OCI-LY7 (cell line): ENCODE measurements at regions not wholly inside any gene's neighbourhood (a gene's known extent, or its start where the extent isn't known, plus 50 kb on each side); places are given as distances from the start of the nearest gene placed in this dataset.

Source experiments
- BruUV-seq: library from RNA; stranded (reverse); fragments of 400-500 nt; replicated peaks from 2 replicates; lab custom pipeline; 2021; lab: Mats Ljungman, UMichigan
- CTCF ChIA-PET: fragments of 300-600 bp; sonication (Branson Sonifier 250); formaldehyde crosslinking; loops from one replicate; lab custom pipeline; 2022; ENCODE audit warnings: antibody characterized with exemption; ENCODE audit not compliant: unreplicated experiment; lab: Charles Lee
- POLR2A ChIA-PET: fragments of 300-600 bp; sonication (Branson Sonifier 250); formaldehyde crosslinking; loops from one replicate; lab custom pipeline; 2022; ENCODE audit warnings: antibody characterized with exemption; lab: Charles Lee
- DNase-seq: peaks from one replicate; pipeline ENCODE4 v3.0.0-alpha.2; 2015; ENCODE audit warnings: low spot score
- H2AFZ ChIP-seq: fragments of 200-600 bp; sonication (generic), shearing (Covaris generic); 2 replicates; pipeline ENCODE4 v1.6.1; 2014; ENCODE audit warnings: mild to moderate bottlenecking, antibody characterized with exemption, low read length, moderate library complexity
- H3K27ac ChIP-seq: fragments of 200-600 bp; sonication (generic); 2 replicates; pipeline ENCODE4 v1.5.1; 2014; ENCODE audit warnings: mixed run types, low read depth, mild to moderate bottlenecking, moderate library complexity, low read length, inconsistent platforms; ENCODE audit not compliant: poor library complexity, severe bottlenecking
- H3K36me3 ChIP-seq: fragments of 200-600 bp; sonication (generic); 2 replicates; pipeline ENCODE4 v1.6.1; 2014; ENCODE audit warnings: mild to moderate bottlenecking, antibody characterized with exemption, low read length, moderate library complexity, mixed read lengths; ENCODE audit not compliant: insufficient read depth
- H3K4me1 ChIP-seq: fragments of 200-600 bp; sonication (generic); 2 replicates; pipeline ENCODE4 v1.5.1; 2014; ENCODE audit warnings: mild to moderate bottlenecking, low read length; ENCODE audit not compliant: insufficient read depth, poor library complexity, severe bottlenecking
- H3K4me2 ChIP-seq: fragments of 200-600 bp; sonication (generic); 2 replicates; pipeline ENCODE4 v1.6.1; 2014; ENCODE audit warnings: mild to moderate bottlenecking, low read length
- H3K4me3 ChIP-seq: fragments of 200-600 bp; sonication (generic); 2 replicates; pipeline ENCODE4 v1.5.1; 2014; ENCODE audit warnings: mild to moderate bottlenecking, low read depth, low read length; ENCODE audit not compliant: poor library complexity, severe bottlenecking
- H3K79me2 ChIP-seq: fragments of 200-600 bp; sonication (generic); 2 replicates; pipeline ENCODE4 v1.6.1; 2016; ENCODE audit warnings: low read depth, mild to moderate bottlenecking, low read length, moderate library complexity, mixed read lengths; ENCODE audit not compliant: insufficient read depth
- H3K9me2 ChIP-seq: fragments of 200-600 bp; sonication (generic); 2 replicates; pipeline ENCODE4 v1.6.1; 2016; ENCODE audit warnings: mild to moderate bottlenecking, low read length, mixed read lengths; ENCODE audit not compliant: insufficient read depth
- H3K9me3 ChIP-seq: fragments of 200-600 bp; sonication (generic); 2 replicates; pipeline ENCODE4 v1.6.1; 2014; ENCODE audit warnings: mild to moderate bottlenecking, mixed run types, low read length, mixed read lengths
- H4K20me1 ChIP-seq: fragments of 200-600 bp; sonication (generic); 2 replicates; pipeline ENCODE4 v1.6.1; 2014; ENCODE audit warnings: mild to moderate bottlenecking, antibody characterized with exemption, low read length, moderate library complexity, mixed read lengths; ENCODE audit not compliant: insufficient read depth
- CTCF ChIP-seq: fragments of 200-600 bp; sonication (generic); conservative IDR thresholded peaks from 2 replicates; pipeline ENCODE4 v1.5.1; 2014; ENCODE audit warnings: mild to moderate bottlenecking, antibody characterized with exemption, low read length, moderate library complexity, mixed read lengths
- EZH2phosphoT487 ChIP-seq: fragments of 200-600 bp; sonication (generic); IDR thresholded peaks from 2 replicates; pipeline ENCODE4 v1.6.1; 2018; ENCODE audit warnings: low read depth, borderline replicate concordance, mild to moderate bottlenecking, mixed run types, antibody characterized with exemption, low read length, moderate library complexity, mixed read lengths
- intact Hi-C: fragments of 100-400 bp; cut with micrococcal nuclease; formaldehyde crosslinking; loops from one replicate; pipeline ENCODE4 v1.10.0; 2022; ENCODE audit not compliant: unreplicated experiment

DNA sequence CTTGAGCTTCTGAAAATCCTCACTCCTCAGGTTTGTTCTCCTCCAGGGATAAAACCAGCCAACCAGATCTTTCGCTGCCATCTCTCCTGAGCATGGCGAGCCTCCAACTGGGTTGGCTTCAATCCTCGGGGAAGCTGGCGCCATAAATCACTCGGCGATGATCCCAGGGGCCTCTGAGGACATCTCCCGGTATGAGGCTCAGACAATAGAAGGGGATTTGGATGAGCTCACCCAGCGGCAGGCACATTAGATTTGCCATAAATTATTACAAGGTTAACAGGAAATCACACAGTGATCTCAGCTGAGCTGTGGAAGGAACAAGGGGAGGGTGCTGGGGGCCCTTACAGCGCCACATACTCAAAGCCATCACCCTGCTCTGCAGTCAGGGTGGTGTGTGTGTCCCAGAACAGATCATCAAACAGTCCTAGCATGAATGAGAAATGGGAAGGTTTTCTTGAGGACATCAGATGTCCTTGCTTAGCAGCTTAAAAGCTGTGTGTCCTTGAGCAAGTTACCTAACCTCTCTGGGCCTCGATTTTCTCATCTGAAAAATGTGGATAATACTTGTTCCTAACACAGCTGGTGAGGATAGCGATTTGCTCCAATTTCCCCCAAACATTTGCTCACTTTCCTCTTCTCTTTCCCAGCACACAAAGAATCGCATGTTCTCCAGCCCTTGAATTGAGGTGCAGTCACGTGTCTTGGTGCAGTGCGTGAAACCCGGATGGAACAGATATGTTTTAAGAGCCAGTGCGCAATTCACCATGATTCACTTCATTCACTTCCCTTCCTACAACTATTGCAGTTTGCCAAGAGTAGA is 142.8 kb downstream of the SCARB1 start:
- Histone ChIP-seq H3K27ac (no peak overlapping the region), H2AFZ (no peak overlapping the region), H3K9me2 (no peaks in the 10 kb centered on the region), H3K4me2 (no peak overlapping the region), H3K79me2 (no peaks in the 10 kb centered on the region), H3K4me3 (no peak overlapping the region), H3K36me3 (no peaks in the 10 kb centered on the region), H4K20me1 (no peaks in the 10 kb centered on the region), H3K9me3 (no peaks in the 10 kb centered on the region), H3K4me1 (no peaks in the 10 kb centered on the region)
- CTCF ChIA-PET: no interaction called here
- POLR2A ChIA-PET: interaction anchor here (1.0 kb wide), 1 partner anchor 20 kb away, joined by 4 read pairs; no protein-coding TSS in a partner anchor
- intact Hi-C loops: no loop called here
- DNase-seq: no peak
- no TSS peak for BruUV-seq
- TF ChIP-seq EZH2phosphoT487: no peak
- TF ChIP-seq CTCF: no peak

DNA sequence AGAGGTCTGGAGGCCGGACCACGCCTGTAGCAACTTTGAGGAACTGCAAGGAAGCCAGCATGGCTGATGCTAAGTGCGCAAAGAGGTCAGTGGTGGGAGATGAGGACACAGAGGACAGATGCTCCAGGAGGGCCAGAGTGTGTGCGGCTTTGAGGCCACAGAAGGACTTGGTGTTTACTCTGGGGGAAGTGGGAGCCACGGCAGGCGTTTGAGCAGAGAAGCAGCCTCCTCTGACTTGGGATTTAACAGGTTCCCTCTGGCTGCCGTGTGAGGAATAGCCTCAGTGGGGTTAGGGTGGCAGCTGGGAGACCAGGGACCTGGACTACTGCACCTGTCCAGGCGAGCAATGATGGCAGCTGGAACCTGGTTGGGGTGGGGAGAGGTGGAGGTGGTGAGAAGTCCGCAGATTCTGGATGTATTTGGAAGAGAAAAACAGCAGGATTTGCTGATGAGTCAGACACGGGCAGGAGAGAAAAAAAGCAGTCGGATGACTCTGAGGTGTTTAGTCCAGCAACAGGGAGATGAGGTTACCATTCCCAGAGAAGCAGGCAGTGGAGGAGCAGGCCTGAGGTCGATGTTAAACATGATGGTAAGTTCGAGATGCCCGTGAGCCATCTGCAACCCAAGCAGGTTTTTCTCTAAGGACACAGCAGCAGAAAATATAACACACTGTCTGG is 143.5 kb downstream of the SCARB1 start:
- Histone ChIP-seq H2AFZ (no peak overlapping the region), H3K36me3 (no peaks in the 10 kb centered on the region), H3K4me3 (no peak overlapping the region), H3K4me1 (no peaks in the 10 kb centered on the region), H3K9me3 (no peaks in the 10 kb centered on the region), H3K9me2 (no peaks in the 10 kb centered on the region), H4K20me1 (no peaks in the 10 kb centered on the region), H3K4me2 (no peak overlapping the region), H3K27ac (no peak overlapping the region), H3K79me2 (no peaks in the 10 kb centered on the region)
- no peak for DNase-seq
- POLR2A ChIA-PET: no interaction called here
- CTCF ChIA-PET: no interaction called here
- intact Hi-C loops: no loop called here
- TF ChIP-seq CTCF: no peak
- TF ChIP-seq EZH2phosphoT487: no peak
- no TSS peak for BruUV-seq

DNA sequence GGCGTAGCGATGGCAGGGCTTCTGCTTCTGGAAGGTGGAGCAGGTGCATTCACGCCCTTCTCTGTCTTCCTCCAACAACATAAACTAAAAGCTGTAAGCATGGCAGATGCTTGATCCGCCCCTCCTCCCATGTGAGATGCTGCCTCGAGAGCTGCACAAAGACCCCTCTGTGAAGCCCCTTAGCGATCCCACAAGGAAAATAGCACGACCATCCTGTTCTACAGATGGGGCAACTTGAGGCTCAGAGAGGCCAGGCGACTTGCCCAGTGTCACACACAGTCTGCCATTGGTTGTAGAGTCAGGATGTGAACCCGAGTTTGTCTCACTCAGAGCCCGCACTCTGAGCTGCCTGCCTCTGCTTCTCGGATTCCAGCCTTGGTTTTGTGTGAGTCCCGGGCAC is 144.4 kb downstream of the SCARB1 start:
- Histone ChIP-seq H3K79me2 (no peaks in the 10 kb centered on the region), H3K4me3 (no peak overlapping the region), H3K27ac (no peak overlapping the region), H3K36me3 (no peaks in the 10 kb centered on the region), H3K4me2 (no peak overlapping the region), H2AFZ (no peak overlapping the region), H3K9me2 (no peaks in the 10 kb centered on the region), H4K20me1 (no peaks in the 10 kb centered on the region), H3K9me3 (no peaks in the 10 kb centered on the region), H3K4me1 (no peaks in the 10 kb centered on the region)
- intact Hi-C loops: no loop called here
- TF ChIP-seq CTCF: no peak
- CTCF ChIA-PET: no interaction called here
- DNase-seq: no peak
- BruUV-seq: no TSS peak
- POLR2A ChIA-PET: no interaction called here
